Type B pancreatic cell (in vitro differentiated cells): ENCODE measurements at regions not wholly inside any gene's neighbourhood (a gene's known extent, or its start where the extent isn't known, plus 50 kb on each side); places are given as distances from the start of the nearest gene placed in this dataset.

ENCODE experiments used
- DNase-seq: peaks from one replicate; pipeline ENCODE4 v3.0.0; 2021; ENCODE audit warnings: mixed read lengths; ENCODE audit not compliant: unreplicated experiment; ENCODE audit errors: extremely low spot score
- H3K27ac Mint-ChIP-seq: 2 replicates; pipeline ENCODE4 v1.8.0; 2021; ENCODE audit warnings: mild to moderate bottlenecking, mixed read lengths
- H3K27me3 Mint-ChIP-seq: 2 replicates; pipeline ENCODE4 v1.8.0; 2021; ENCODE audit warnings: mixed read lengths
- H3K36me3 Mint-ChIP-seq: 2 replicates; pipeline ENCODE4 v1.8.0; 2021; ENCODE audit warnings: mixed read lengths
- H3K4me1 Mint-ChIP-seq: one replicate; pipeline ENCODE4 v1.8.0; 2021; ENCODE audit warnings: mixed read lengths; ENCODE audit not compliant: unreplicated experiment
- H3K4me3 Mint-ChIP-seq: 2 replicates; pipeline ENCODE4 v1.8.0; 2021; ENCODE audit warnings: mild to moderate bottlenecking, mixed read lengths
- H3K9me3 Mint-ChIP-seq: 2 replicates; pipeline ENCODE4 v1.8.0; 2021; ENCODE audit warnings: mixed read lengths
- CTCF ChIP-seq: fragments of 200-600 bp; sonication (generic); conservative IDR thresholded peaks from 2 replicates; pipeline ENCODE4 v1.5.0; 2021; ENCODE audit warnings: antibody characterized with exemption, mild to moderate bottlenecking

GRCh38 chr2:188813315-188813714, 160.9 kb upstream of the COL3A1 start:
- H3K4me3 Mint-ChIP-seq, result no peak overlapping the region
- DNase-seq, result no peak
- no peaks in the 10 kb centered on the region for H3K27me3 Mint-ChIP-seq
- no peak for TF ChIP-seq CTCF
- H3K27ac Mint-ChIP-seq, result no peak overlapping the region
- no peaks in the 10 kb centered on the region for H3K36me3 Mint-ChIP-seq
- H3K4me1 Mint-ChIP-seq, result no peaks in the 10 kb centered on the region
- no peaks in the 10 kb centered on the region for H3K9me3 Mint-ChIP-seq

GRCh38 chr2:188813857-188814256, 160.3 kb upstream of the COL3A1 start:
- Mint-ChIP-seq H3K4me1 (peaks cover 5% of the 10 kb centered on the region), H3K27me3 (no peaks in the 10 kb centered on the region), H3K4me3 (no peak overlapping the region), H3K27ac (no peak overlapping the region), H3K9me3 (no peaks in the 10 kb centered on the region), H3K36me3 (no peaks in the 10 kb centered on the region)
- no peak for DNase-seq
- no peak for TF ChIP-seq CTCF

- peaks cover 22% of the 10 kb centered on the region for H3K4me1 Mint-ChIP-seq
- no peak overlapping the region for H3K4me3 Mint-ChIP-seq
- no peaks in the 10 kb centered on the region for H3K9me3 Mint-ChIP-seq
- no peak for TF ChIP-seq CTCF
- H3K27ac Mint-ChIP-seq, result no peak overlapping the region
- no peak for DNase-seq
- H3K27me3 Mint-ChIP-seq, result no peaks in the 10 kb centered on the region
- no peaks in the 10 kb centered on the region for H3K36me3 Mint-ChIP-seq
These were observed 155.2 kb upstream of the COL3A1 start for GRCh38 chr2:188819011-188819410.

- Mint-ChIP-seq H3K4me3 (no peak overlapping the region), H3K27ac (no peak overlapping the region), H3K27me3 (no peaks in the 10 kb centered on the region), H3K36me3 (no peaks in the 10 kb centered on the region), H3K4me1 (peaks cover 22% of the 10 kb centered on the region), H3K9me3 (no peaks in the 10 kb centered on the region)
- DNase-seq, result no peak
- no peak for TF ChIP-seq CTCF
These were observed 154.4 kb upstream of the COL3A1 start for GRCh38 chr2:188819792-188820191.

GRCh38 chr2:188820576-188820975, 153.6 kb upstream of the COL3A1 start:
- H3K9me3 Mint-ChIP-seq, result no peaks in the 10 kb centered on the region
- H3K27me3 Mint-ChIP-seq, result no peaks in the 10 kb centered on the region
- TF ChIP-seq CTCF, result no peak
- H3K4me3 Mint-ChIP-seq, result no peak overlapping the region
- no peaks in the 10 kb centered on the region for H3K36me3 Mint-ChIP-seq
- peaks cover 22% of the 10 kb centered on the region for H3K4me1 Mint-ChIP-seq
- no peak for DNase-seq
- no peak overlapping the region for H3K27ac Mint-ChIP-seq

GRCh38 chr2:188824125-188824524, 150.0 kb upstream of the COL3A1 start:
- peaks cover 15% of the 10 kb centered on the region for H3K4me1 Mint-ChIP-seq
- no peaks in the 10 kb centered on the region for H3K9me3 Mint-ChIP-seq
- no peaks in the 10 kb centered on the region for H3K27me3 Mint-ChIP-seq
- no peaks in the 10 kb centered on the region for H3K36me3 Mint-ChIP-seq
- H3K27ac Mint-ChIP-seq, result no peak overlapping the region
- H3K4me3 Mint-ChIP-seq, result no peak overlapping the region
- DNase-seq, result no peak
- TF ChIP-seq CTCF, result no peak
